H9 (cell line): ENCODE measurements at regions not wholly inside any gene's neighbourhood (a gene's known extent, or its start where the extent isn't known, plus 50 kb on each side); places are given as distances from the start of the nearest gene placed in this dataset.

ENCODE experiments used
- DNase-seq: peaks from one replicate; pipeline ENCODE4 v3.0.0-alpha.2; 2017
- H2AFZ ChIP-seq: one replicate; pipeline ENCODE4 v1.6.1; 2013; ENCODE audit warnings: mild to moderate bottlenecking, low read length, control low read depth, moderate library complexity
- H2AK5ac ChIP-seq: 2 replicates; pipeline ENCODE4 v1.6.1; 2013; ENCODE audit warnings: low read length, control low read depth, mixed read lengths; ENCODE audit not compliant: insufficient read length
- H2BK120ac ChIP-seq: one replicate; pipeline ENCODE4 v1.6.1; 2013; ENCODE audit warnings: low read depth, mild to moderate bottlenecking, low read length, control low read depth, inconsistent platforms; ENCODE audit not compliant: poor library complexity, severe bottlenecking
- H2BK12ac ChIP-seq: 2 replicates; pipeline ENCODE4 v1.6.1; 2013; ENCODE audit warnings: low read length, control low read depth, mixed read lengths, low read depth; ENCODE audit not compliant: insufficient read length
- H2BK15ac ChIP-seq: 2 replicates; pipeline ENCODE4 v1.6.1; 2013; ENCODE audit warnings: low read depth, low read length, control low read depth
- H2BK20ac ChIP-seq: one replicate; pipeline ENCODE4 v1.6.1; 2013; ENCODE audit warnings: low read depth, mild to moderate bottlenecking, low read length, control low read depth, inconsistent platforms; ENCODE audit not compliant: poor library complexity, severe bottlenecking
- H2BK5ac ChIP-seq: 2 replicates; pipeline ENCODE4 v1.6.1; 2013; ENCODE audit warnings: low read length, control low read depth, mixed read lengths; ENCODE audit not compliant: insufficient read length
- H3K14ac ChIP-seq: 2 replicates; pipeline ENCODE4 v1.6.1; 2013; ENCODE audit warnings: low read length, control low read depth; ENCODE audit not compliant: insufficient read depth
- H3K18ac ChIP-seq: 2 replicates; pipeline ENCODE4 v1.6.1; 2013; ENCODE audit warnings: low read depth, mild to moderate bottlenecking, mixed read lengths, low read length, control low read depth; ENCODE audit not compliant: insufficient read length
- H3K23ac ChIP-seq: 2 replicates; pipeline ENCODE4 v1.6.1; 2013; ENCODE audit warnings: low read length, control low read depth, mixed read lengths, low read depth; ENCODE audit not compliant: insufficient read length
- H3K23me2 ChIP-seq: 2 replicates; pipeline ENCODE4 v1.6.1; 2013; ENCODE audit warnings: low read depth, mild to moderate bottlenecking, mixed read lengths, low read length, control low read depth; ENCODE audit not compliant: insufficient read length, poor library complexity, severe bottlenecking
- H3K27ac ChIP-seq: 2 replicates; pipeline ENCODE4 v1.5.1; 2013; ENCODE audit warnings: low read length, control low read depth, mixed read lengths, low read depth; ENCODE audit not compliant: insufficient read length
- H3K27me3 ChIP-seq: 2 replicates; pipeline ENCODE4 v1.6.1; 2013; ENCODE audit warnings: low read length, control low read depth, inconsistent platforms; ENCODE audit not compliant: insufficient read depth
- H3K4ac ChIP-seq: 2 replicates; pipeline ENCODE4 v1.6.1; 2013; ENCODE audit warnings: low read depth, mild to moderate bottlenecking, control low read depth, inconsistent platforms, low read length, moderate library complexity
- H3K4me1 ChIP-seq: 2 replicates; pipeline ENCODE4 v1.6.1; 2013; ENCODE audit warnings: low read length, control low read depth, inconsistent platforms; ENCODE audit not compliant: insufficient read depth
- H3K4me2 ChIP-seq: 2 replicates; pipeline ENCODE4 v1.6.1; 2013; ENCODE audit warnings: low read length, control low read depth, mixed read lengths; ENCODE audit not compliant: insufficient read length, insufficient read depth
- H3K56ac ChIP-seq: 2 replicates; pipeline ENCODE4 v1.6.1; 2013; ENCODE audit warnings: low read depth, mild to moderate bottlenecking, mixed read lengths, low read length, control low read depth; ENCODE audit not compliant: insufficient read length
- H3K79me1 ChIP-seq: 2 replicates; pipeline ENCODE4 v1.6.1; 2013; ENCODE audit warnings: low read depth, mild to moderate bottlenecking, moderate library complexity, low read length, control low read depth, inconsistent platforms; ENCODE audit not compliant: insufficient read depth, poor library complexity, severe bottlenecking
- H3K79me2 ChIP-seq: 2 replicates; pipeline ENCODE4 v1.6.1; 2013; ENCODE audit warnings: low read length, control low read depth, inconsistent platforms; ENCODE audit not compliant: insufficient read depth
- H3K9ac ChIP-seq: 2 replicates; pipeline ENCODE4 v1.6.1; 2013; ENCODE audit warnings: low read length, control low read depth, mixed read lengths; ENCODE audit not compliant: insufficient read length; ENCODE audit errors: extremely low read depth
- H3K9me3 ChIP-seq: one replicate; pipeline ENCODE4 v1.6.1; 2013; ENCODE audit warnings: low read depth, low read length, inconsistent platforms; ENCODE audit not compliant: control insufficient read depth
- H3T11ph ChIP-seq: one replicate; pipeline ENCODE4 v1.6.1; 2013; ENCODE audit warnings: mild to moderate bottlenecking, low read length, control low read depth, inconsistent platforms
- H4K20me1 ChIP-seq: one replicate; pipeline ENCODE4 v1.6.1; 2013; ENCODE audit not compliant: control insufficient read depth, insufficient read length, insufficient read depth
- H4K5ac ChIP-seq: 2 replicates; pipeline ENCODE4 v1.6.1; 2013; ENCODE audit warnings: low read depth, mild to moderate bottlenecking, mixed read lengths, low read length, control low read depth; ENCODE audit not compliant: insufficient read length
- H4K8ac ChIP-seq: replicated peaks from 2 replicates; pipeline ENCODE4 v1.6.1; 2013; ENCODE audit warnings: low read length, control low read depth, mixed read lengths, low read depth; ENCODE audit not compliant: insufficient read length
- H4K91ac ChIP-seq: 2 replicates; pipeline ENCODE4 v1.6.1; 2013; ENCODE audit warnings: low read depth, mild to moderate bottlenecking, moderate library complexity, mixed read lengths, low read length, control low read depth; ENCODE audit not compliant: insufficient read length
- H3K27ac Mint-ChIP-seq, 3 experiments: 2 replicates in 2 of 3; 3 replicates in 1 of 3; pipeline ENCODE4 v1.8.0; 2020 to 2021; ENCODE audit warnings: mixed read lengths in 3 of 3, mild to moderate bottlenecking in 1 of 3, moderate library complexity in 1 of 3
- H3K27me3 Mint-ChIP-seq: 2 replicates; pipeline ENCODE4 v1.8.0; 2021; ENCODE audit warnings: low read depth, mild to moderate bottlenecking, moderate library complexity, mixed read lengths
- H3K36me3 Mint-ChIP-seq, 3 experiments: 2 replicates in 2 of 3; 3 replicates in 1 of 3; pipeline ENCODE4 v1.8.0; 2020 to 2021; ENCODE audit warnings: low read depth in 3 of 3, mixed read lengths in 3 of 3; ENCODE audit not compliant: insufficient read depth in 1 of 3
- H3K4me1 Mint-ChIP-seq, 2 experiments: 2 replicates each; pipeline ENCODE4 v1.8.0; 2020; ENCODE audit warnings: mixed read lengths in 2 of 2
- H3K4me3 Mint-ChIP-seq, 2 experiments: 2 replicates in 1 of 2; 3 replicates in 1 of 2; pipeline ENCODE4 v1.8.0; 2020 to 2021; ENCODE audit warnings: mild to moderate bottlenecking in 2 of 2, mixed read lengths in 2 of 2, moderate library complexity in 1 of 2
- H3K9me3 Mint-ChIP-seq, 2 experiments: 2 replicates in 1 of 2; 3 replicates in 1 of 2; pipeline ENCODE4 v1.8.0; 2020; ENCODE audit warnings: mild to moderate bottlenecking in 2 of 2, mixed read lengths in 2 of 2, moderate library complexity in 1 of 2
- CTCF ChIP-seq: fragments of 200-600 bp; sonication (generic); conservative IDR thresholded peaks from 3 replicates; pipeline ENCODE4 v1.8.0; 2021; ENCODE audit warnings: antibody characterized with exemption, mild to moderate bottlenecking
- WGBS: extraction: QIAGEN DNeasy Blood & Tissue Kit; methylation state at CpG from one replicate; pipeline ENCODE4 v1.1.7; 2013; ENCODE audit warnings: missing lambda C conversion rate, low lambda C conversion rate, mixed read lengths; ENCODE audit not compliant: insufficient read length; ENCODE audit errors: extremely low coverage; 5-methylcytosine and 5-hydroxymethylcytosine counted together

- WGBS = no CpG with 5 or more reads among the region's 2 CpGs
Observed at GRCh38 chr13:73800011-73800410, 334.2 kb downstream of the KLF12 start.

More at GRCh38 chr13:73800011-73800410, 334.2 kb downstream of the KLF12 start:
- no peak overlapping the region for H3K4me3 Mint-ChIP-seq
- Histone ChIP-seq H2BK15ac (no peak overlapping the region), H4K20me1 (no peaks in the 10 kb centered on the region), H4K91ac (no peak overlapping the region), H3K4ac (no peak overlapping the region), H2AK5ac (no peak overlapping the region), H3K27me3 (no peaks in the 10 kb centered on the region; the same call in 1 of the 2 replicates), H3K79me2 (no peaks in the 10 kb centered on the region), H3K56ac (no peak overlapping the region), H2AFZ (no peak overlapping the region), H3K9me3 (no peaks in the 10 kb centered on the region), H2BK120ac (no peak overlapping the region), H2BK5ac (no peak overlapping the region), H3K14ac (no peak overlapping the region), H3K4me2 (no peak overlapping the region), H3K27ac (no peak overlapping the region), H3K18ac (no peak overlapping the region), H3K79me1 (no peaks in the 10 kb centered on the region), H3K9ac (no peak overlapping the region), H2BK20ac (no peak overlapping the region), H4K8ac (no peak overlapping the region), H3T11ph (no peak overlapping the region), H2BK12ac (no peak overlapping the region), H4K5ac (no peak overlapping the region), H3K23me2 (no peaks in the 10 kb centered on the region), H3K4me1 (no peaks in the 10 kb centered on the region), H3K23ac (no peak overlapping the region)
- no peaks in the 10 kb centered on the region for H3K9me3 Mint-ChIP-seq
- DNase-seq = no peak
- H3K27ac Mint-ChIP-seq = no peak overlapping the region
- peaks cover 0 to 2% (median 0%) of the 10 kb centered on the region in 3 experiments; a peak in 1 of 7 replicates for H3K36me3 Mint-ChIP-seq
- H3K4me1 Mint-ChIP-seq = no peaks in the 10 kb centered on the region
- H3K27me3 Mint-ChIP-seq = no peaks in the 10 kb centered on the region
- no peak for TF ChIP-seq CTCF
